Hypothalamus (tissue), 51 donors: ENCODE measurements at regions not wholly inside any gene's neighbourhood (a gene's known extent, or its start where the extent isn't known, plus 50 kb on each side); places are given as distances from the start of the nearest gene placed in this dataset.

ENCODE experiments used
- DNase-seq, 51 donors: peaks; one replicate each; lab custom pipeline; 2025; lab: John Stamatoyannopoulos, UW

- DNase-seq: no peak
These were observed 978.5 kb downstream of the DTWD2 start for GRCh38 chr5:118009741-118010297.

- no peak for DNase-seq
These were observed 979.6 kb downstream of the DTWD2 start for GRCh38 chr5:118008779-118009178.

- DNase-seq: no peak
These were observed 981.1 kb downstream of the DTWD2 start for GRCh38 chr5:118007262-118007661.

- no peak for DNase-seq
These were observed 982.1 kb downstream of the DTWD2 start for GRCh38 chr5:118006219-118006618.

- DNase-seq: no peak
These were observed 988.3 kb downstream of the DTWD2 start for GRCh38 chr5:117999939-118000549.

GRCh38 chr5:117982691-117983090 is 1005.7 kb downstream of the DTWD2 start:
- DNase-seq: no peak

GRCh38 chr5:117973785-117974184 is 1014.6 kb downstream of the DTWD2 start:
- DNase-seq: no peak

GRCh38 chr5:117955831-117956230 is 1032.5 kb downstream of the DTWD2 start:
- DNase-seq: no peak

GRCh38 chr5:117954331-117954730 is 1034.0 kb downstream of the DTWD2 start:
- no peak for DNase-seq

- no peak for DNase-seq
These were observed 1035.1 kb downstream of the DTWD2 start for GRCh38 chr5:117953272-117953671.

GRCh38 chr5:117947836-117948235 is 1040.5 kb downstream of the DTWD2 start:
- DNase-seq: no peak

- no peak for DNase-seq
These were observed 1041.2 kb downstream of the DTWD2 start for GRCh38 chr5:117947121-117947520.

GRCh38 chr5:117945258-117945657 is 1043.1 kb downstream of the DTWD2 start:
- DNase-seq: no peak

GRCh38 chr5:117943541-117943940 is 1044.8 kb downstream of the DTWD2 start:
- DNase-seq: no peak

- no peak for DNase-seq
These were observed 1045.4 kb downstream of the DTWD2 start for GRCh38 chr5:117942861-117943519.

GRCh38 chr5:117893211-117893610 is 1095.1 kb downstream of the DTWD2 start:
- DNase-seq: no peak

GRCh38 chr5:117892360-117892759 is 1096.0 kb downstream of the DTWD2 start:
- no peak for DNase-seq

GRCh38 chr5:117889596-117889995 is 1098.8 kb downstream of the DTWD2 start:
- no peak for DNase-seq

- DNase-seq: peak in 1 of 51 donors; percentile 5
These were observed 1099.7 kb downstream of the DTWD2 start for GRCh38 chr5:117888688-117889087.

- DNase-seq: no peak
These were observed 1106.7 kb downstream of the DTWD2 start for GRCh38 chr5:117881426-117882230.

GRCh38 chr5:117880932-117881331 is 1107.4 kb downstream of the DTWD2 start:
- no peak for DNase-seq
